ENCODE measurements at regions not wholly inside any gene's neighbourhood (a gene's known extent, or its start where the extent isn't known, plus 50 kb on each side); places are given as distances from the start of the nearest gene placed in this dataset.

DNA sequence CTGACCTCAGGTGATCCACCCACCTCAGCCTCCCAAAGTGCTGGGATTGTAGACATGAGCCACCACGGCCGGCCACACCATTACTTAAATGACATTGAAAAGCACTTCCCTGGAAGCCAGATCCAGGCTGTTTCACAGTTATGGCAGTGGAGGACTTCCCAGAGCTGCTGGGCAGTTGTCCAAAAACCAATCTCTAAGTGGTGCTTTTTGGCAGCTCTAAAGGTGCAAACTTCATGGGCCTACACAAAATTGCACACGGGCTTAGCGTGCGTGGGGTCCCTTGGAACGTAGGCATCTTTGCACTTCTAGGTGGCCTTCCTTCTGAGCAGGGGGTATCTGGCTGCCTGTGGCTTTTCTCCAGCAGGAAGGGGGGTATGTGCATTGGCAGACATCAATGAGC lies 172.3 kb downstream of the SHOX start:
- TF ChIP-seq CEBPB (IDR thresholded peaks at IDR 0.05; ENCODE audit: low read depth, low read length) (no peak), POLR2AphosphoS5 (IDR thresholded peaks at IDR 0.05; ENCODE audit: low read depth, low read length) (no peak), GABPA (IDR thresholded peaks at IDR 0.05; ENCODE audit: borderline replicate concordance, insufficient read depth, low read length) (no peak)
- TF ChIP-seq, protein P1, sequence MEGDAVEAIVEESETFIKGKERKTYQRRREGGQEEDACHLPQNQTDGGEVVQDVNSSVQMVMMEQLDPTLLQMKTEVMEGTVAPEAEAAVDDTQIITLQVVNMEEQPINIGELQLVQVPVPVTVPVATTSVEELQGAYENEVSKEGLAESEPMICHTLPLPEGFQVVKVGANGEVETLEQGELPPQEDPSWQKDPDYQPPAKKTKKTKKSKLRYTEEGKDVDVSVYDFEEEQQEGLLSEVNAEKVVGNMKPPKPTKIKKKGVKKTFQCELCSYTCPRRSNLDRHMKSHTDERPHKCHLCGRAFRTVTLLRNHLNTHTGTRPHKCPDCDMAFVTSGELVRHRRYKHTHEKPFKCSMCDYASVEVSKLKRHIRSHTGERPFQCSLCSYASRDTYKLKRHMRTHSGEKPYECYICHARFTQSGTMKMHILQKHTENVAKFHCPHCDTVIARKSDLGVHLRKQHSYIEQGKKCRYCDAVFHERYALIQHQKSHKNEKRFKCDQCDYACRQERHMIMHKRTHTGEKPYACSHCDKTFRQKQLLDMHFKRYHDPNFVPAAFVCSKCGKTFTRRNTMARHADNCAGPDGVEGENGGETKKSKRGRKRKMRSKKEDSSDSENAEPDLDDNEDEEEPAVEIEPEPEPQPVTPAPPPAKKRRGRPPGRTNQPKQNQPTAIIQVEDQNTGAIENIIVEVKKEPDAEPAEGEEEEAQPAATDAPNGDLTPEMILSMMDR (IDR thresholded peaks at IDR 0.05; ENCODE audit: control extremely low read depth in 1 of 3, insufficient read depth in 1 of 3, low read depth in 1 of 3, low read length in 3 of 3), result no peak

Measured in H1 (cell line).